GM12864 (cell line): ENCODE measurements at regions not wholly inside any gene's neighbourhood (a gene's known extent, or its start where the extent isn't known, plus 50 kb on each side); places are given as distances from the start of the nearest gene placed in this dataset.

ENCODE experiments used
- DNase-seq: peaks from one replicate; pipeline ENCODE4 v3.0.0-alpha.2; 2011; ENCODE audit warnings: low read depth
- H3K4me3 ChIP-seq: 2 replicates; pipeline ENCODE4 v1.5.1; 2011; ENCODE audit warnings: mild to moderate bottlenecking, low read depth, low read length, control low read depth
- TF ChIP-seq, protein P1 (sequence below): IDR thresholded peaks from 2 replicates; pipeline ENCODE4 v1.5.1; 2011; ENCODE audit warnings: low read depth, mild to moderate bottlenecking, moderate library complexity, low read length, control low read depth, inconsistent platforms; ENCODE audit errors: missing control alignments

DNA sequence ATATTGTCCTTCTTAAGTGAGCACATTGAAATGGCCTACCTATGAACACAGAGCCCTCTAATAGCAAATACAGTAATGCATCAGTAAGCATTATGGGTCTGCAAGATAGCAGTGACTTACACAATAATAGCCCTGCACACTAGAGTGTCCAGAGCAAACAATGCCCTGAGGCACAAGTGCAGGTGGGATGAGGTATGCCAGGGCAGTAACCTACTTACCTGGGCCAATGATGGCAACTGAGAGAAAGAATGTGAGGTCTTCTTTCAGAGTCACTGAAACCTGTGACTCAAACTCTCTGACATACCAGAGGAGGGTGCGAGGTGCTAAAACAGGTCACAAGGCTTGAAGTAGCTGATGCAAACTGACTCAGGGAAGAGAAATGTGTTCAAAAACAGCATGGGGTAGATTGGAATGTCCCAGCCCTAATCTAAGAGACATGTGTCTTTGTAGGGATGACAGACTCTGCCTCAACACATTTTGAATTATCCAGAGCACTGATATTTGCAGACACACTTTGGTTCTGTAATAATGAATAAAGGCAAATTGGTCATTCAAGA lies 168.5 kb upstream of the RUNX1 start:
- TF ChIP-seq, protein P1, sequence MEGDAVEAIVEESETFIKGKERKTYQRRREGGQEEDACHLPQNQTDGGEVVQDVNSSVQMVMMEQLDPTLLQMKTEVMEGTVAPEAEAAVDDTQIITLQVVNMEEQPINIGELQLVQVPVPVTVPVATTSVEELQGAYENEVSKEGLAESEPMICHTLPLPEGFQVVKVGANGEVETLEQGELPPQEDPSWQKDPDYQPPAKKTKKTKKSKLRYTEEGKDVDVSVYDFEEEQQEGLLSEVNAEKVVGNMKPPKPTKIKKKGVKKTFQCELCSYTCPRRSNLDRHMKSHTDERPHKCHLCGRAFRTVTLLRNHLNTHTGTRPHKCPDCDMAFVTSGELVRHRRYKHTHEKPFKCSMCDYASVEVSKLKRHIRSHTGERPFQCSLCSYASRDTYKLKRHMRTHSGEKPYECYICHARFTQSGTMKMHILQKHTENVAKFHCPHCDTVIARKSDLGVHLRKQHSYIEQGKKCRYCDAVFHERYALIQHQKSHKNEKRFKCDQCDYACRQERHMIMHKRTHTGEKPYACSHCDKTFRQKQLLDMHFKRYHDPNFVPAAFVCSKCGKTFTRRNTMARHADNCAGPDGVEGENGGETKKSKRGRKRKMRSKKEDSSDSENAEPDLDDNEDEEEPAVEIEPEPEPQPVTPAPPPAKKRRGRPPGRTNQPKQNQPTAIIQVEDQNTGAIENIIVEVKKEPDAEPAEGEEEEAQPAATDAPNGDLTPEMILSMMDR = no peak
- H3K4me3 ChIP-seq = no peak overlapping the region
- DNase-seq = no peak

DNA sequence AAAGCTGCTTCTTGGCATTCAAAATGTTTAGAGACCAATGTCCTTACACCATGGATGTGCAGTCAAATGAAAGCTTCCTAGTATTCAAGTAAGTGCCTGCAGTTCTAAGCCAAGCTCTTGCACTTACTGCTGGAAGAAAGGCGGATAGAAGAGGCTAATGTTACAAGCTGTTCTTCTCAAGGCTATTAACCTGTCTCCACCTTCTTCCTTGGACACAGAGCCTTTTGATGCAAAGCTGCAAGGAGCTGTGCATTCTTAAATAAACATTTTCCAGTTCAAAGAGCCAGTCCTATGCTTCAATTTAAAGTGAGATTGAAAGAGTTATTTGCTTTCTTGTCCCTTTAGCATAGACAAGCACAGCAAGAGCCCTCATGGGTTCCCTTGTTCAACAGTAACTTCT lies 167.9 kb upstream of the RUNX1 start:
- no peak overlapping the region for H3K4me3 ChIP-seq
- DNase-seq = no peak
- TF ChIP-seq, protein P1 = no peak

DNA sequence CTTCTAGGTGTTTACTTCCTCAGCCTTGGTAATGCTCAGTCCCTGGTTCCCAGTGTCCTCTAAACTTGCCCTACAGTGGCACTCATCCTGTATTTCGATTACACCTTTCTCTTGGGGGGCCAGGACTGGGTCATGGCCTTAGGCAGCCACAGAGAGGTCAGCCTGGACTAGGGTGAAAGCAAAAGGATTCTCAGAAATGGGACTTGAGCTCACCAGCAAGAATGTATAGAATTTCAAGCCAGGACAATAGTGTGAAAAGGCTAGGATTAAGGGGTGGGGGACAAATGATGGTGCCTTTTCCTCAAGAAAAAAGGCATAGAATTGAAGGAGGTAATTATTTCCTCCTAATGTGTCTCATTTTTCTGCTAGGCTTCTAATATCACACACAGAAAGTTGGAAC lies 166.8 kb upstream of the RUNX1 start:
- DNase-seq = no peak
- H3K4me3 ChIP-seq = no peak overlapping the region
- TF ChIP-seq, protein P1 = no peak

DNA sequence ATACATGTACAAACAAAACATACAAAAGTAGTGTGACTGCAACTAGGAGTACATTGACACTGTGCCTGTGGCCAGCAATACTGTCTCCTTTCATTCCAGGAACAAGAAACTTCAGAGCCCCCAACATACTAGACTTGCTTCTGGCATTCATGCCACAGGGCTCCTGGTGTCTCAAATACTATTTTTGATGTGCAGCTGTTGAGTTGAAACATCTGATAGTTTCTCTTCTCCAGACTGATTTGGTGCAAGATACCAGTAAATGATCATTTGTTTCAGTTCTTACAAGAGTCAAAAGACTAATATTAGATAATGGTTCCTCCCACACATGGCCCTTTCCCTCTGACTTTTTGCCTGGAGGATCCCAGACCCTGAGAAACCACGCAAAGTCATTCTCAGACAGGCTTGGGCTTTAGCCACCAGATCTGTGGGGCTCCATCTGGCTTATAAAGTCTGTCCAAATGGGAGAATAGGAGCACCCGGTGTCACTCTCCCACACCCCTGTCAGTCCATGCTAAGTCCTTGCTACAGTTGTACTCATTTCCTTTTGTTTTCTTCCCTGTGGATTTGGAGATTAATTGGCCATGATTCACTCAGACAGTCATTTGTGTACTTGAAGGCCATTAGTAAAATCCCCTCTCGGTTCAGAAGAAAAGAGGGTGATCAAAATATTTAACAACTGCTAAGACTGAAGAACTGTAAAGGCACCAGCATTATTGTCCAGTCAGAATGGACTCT lies 163.5 kb upstream of the RUNX1 start:
- H3K4me3 ChIP-seq = no peak overlapping the region
- no peak for DNase-seq
- TF ChIP-seq, protein P1 = no peak

DNA sequence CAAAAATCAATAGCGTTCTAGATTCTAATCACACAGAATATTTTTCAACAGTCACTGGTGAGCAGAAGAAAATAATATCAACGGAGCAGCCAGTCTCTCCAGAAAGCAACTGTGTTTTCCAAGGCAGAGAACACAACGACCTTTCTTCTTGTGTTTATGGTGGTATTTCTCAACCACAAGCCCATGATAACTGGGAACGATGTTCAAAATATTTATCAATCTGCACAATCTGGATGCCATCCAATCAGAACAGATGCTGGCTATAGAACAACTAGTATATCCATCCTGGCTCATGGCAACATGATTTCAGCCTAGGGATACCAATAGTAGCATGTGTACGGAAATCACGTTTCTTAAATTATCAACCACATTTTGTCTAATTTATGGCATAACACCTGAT lies 162.7 kb upstream of the RUNX1 start:
- TF ChIP-seq, protein P1 = no peak
- no peak overlapping the region for H3K4me3 ChIP-seq

DNA sequence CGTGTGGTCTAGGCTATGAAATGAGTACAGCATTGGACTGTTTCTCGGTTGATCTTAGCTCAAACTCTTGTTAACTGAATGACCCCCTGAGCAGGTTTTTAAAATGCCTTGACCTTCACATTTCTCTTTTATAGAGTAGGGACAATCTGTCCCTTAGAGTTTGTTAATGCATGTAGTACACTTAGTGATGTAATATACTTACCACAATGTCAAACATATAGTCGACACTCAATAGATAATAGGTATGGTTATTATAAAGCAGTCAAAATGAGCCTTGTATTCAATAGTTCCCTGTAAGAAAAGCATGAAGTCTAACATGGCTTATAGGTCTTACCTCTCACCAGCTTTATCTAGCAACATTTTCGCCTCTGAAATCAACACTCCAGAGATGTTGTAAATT lies 161.0 kb upstream of the RUNX1 start:
- no peak for DNase-seq
- TF ChIP-seq, protein P1 = no peak
- H3K4me3 ChIP-seq = no peak overlapping the region

More for the DNA sequence above, 162.7 kb upstream of the RUNX1 start:
- DNase-seq = no peak
